H9 (cell line): ENCODE measurements at regions not wholly inside any gene's neighbourhood (a gene's known extent, or its start where the extent isn't known, plus 50 kb on each side); places are given as distances from the start of the nearest gene placed in this dataset.

Experiments
- DNase-seq: peaks from one replicate; pipeline ENCODE4 v3.0.0-alpha.2; 2017
- H2AFZ ChIP-seq: one replicate; pipeline ENCODE4 v1.6.1; 2013; ENCODE audit warnings: mild to moderate bottlenecking, low read length, control low read depth, moderate library complexity
- H2AK5ac ChIP-seq: 2 replicates; pipeline ENCODE4 v1.6.1; 2013; ENCODE audit warnings: low read length, control low read depth, mixed read lengths; ENCODE audit not compliant: insufficient read length
- H2BK120ac ChIP-seq: one replicate; pipeline ENCODE4 v1.6.1; 2013; ENCODE audit warnings: low read depth, mild to moderate bottlenecking, low read length, control low read depth, inconsistent platforms; ENCODE audit not compliant: poor library complexity, severe bottlenecking
- H2BK12ac ChIP-seq: 2 replicates; pipeline ENCODE4 v1.6.1; 2013; ENCODE audit warnings: low read length, control low read depth, mixed read lengths, low read depth; ENCODE audit not compliant: insufficient read length
- H2BK15ac ChIP-seq: 2 replicates; pipeline ENCODE4 v1.6.1; 2013; ENCODE audit warnings: low read depth, low read length, control low read depth
- H2BK20ac ChIP-seq: one replicate; pipeline ENCODE4 v1.6.1; 2013; ENCODE audit warnings: low read depth, mild to moderate bottlenecking, low read length, control low read depth, inconsistent platforms; ENCODE audit not compliant: poor library complexity, severe bottlenecking
- H2BK5ac ChIP-seq: 2 replicates; pipeline ENCODE4 v1.6.1; 2013; ENCODE audit warnings: low read length, control low read depth, mixed read lengths; ENCODE audit not compliant: insufficient read length
- H3K14ac ChIP-seq: 2 replicates; pipeline ENCODE4 v1.6.1; 2013; ENCODE audit warnings: low read length, control low read depth; ENCODE audit not compliant: insufficient read depth
- H3K18ac ChIP-seq: 2 replicates; pipeline ENCODE4 v1.6.1; 2013; ENCODE audit warnings: low read depth, mild to moderate bottlenecking, mixed read lengths, low read length, control low read depth; ENCODE audit not compliant: insufficient read length
- H3K23ac ChIP-seq: 2 replicates; pipeline ENCODE4 v1.6.1; 2013; ENCODE audit warnings: low read length, control low read depth, mixed read lengths, low read depth; ENCODE audit not compliant: insufficient read length
- H3K23me2 ChIP-seq: 2 replicates; pipeline ENCODE4 v1.6.1; 2013; ENCODE audit warnings: low read depth, mild to moderate bottlenecking, mixed read lengths, low read length, control low read depth; ENCODE audit not compliant: insufficient read length, poor library complexity, severe bottlenecking
- H3K27ac ChIP-seq: 2 replicates; pipeline ENCODE4 v1.5.1; 2013; ENCODE audit warnings: low read length, control low read depth, mixed read lengths, low read depth; ENCODE audit not compliant: insufficient read length
- H3K27me3 ChIP-seq: 2 replicates; pipeline ENCODE4 v1.6.1; 2013; ENCODE audit warnings: low read length, control low read depth, inconsistent platforms; ENCODE audit not compliant: insufficient read depth
- H3K4ac ChIP-seq: 2 replicates; pipeline ENCODE4 v1.6.1; 2013; ENCODE audit warnings: low read depth, mild to moderate bottlenecking, control low read depth, inconsistent platforms, low read length, moderate library complexity
- H3K4me1 ChIP-seq: 2 replicates; pipeline ENCODE4 v1.6.1; 2013; ENCODE audit warnings: low read length, control low read depth, inconsistent platforms; ENCODE audit not compliant: insufficient read depth
- H3K4me2 ChIP-seq: 2 replicates; pipeline ENCODE4 v1.6.1; 2013; ENCODE audit warnings: low read length, control low read depth, mixed read lengths; ENCODE audit not compliant: insufficient read length, insufficient read depth
- H3K56ac ChIP-seq: 2 replicates; pipeline ENCODE4 v1.6.1; 2013; ENCODE audit warnings: low read depth, mild to moderate bottlenecking, mixed read lengths, low read length, control low read depth; ENCODE audit not compliant: insufficient read length
- H3K79me1 ChIP-seq: 2 replicates; pipeline ENCODE4 v1.6.1; 2013; ENCODE audit warnings: low read depth, mild to moderate bottlenecking, moderate library complexity, low read length, control low read depth, inconsistent platforms; ENCODE audit not compliant: insufficient read depth, poor library complexity, severe bottlenecking
- H3K79me2 ChIP-seq: 2 replicates; pipeline ENCODE4 v1.6.1; 2013; ENCODE audit warnings: low read length, control low read depth, inconsistent platforms; ENCODE audit not compliant: insufficient read depth
- H3K9ac ChIP-seq: 2 replicates; pipeline ENCODE4 v1.6.1; 2013; ENCODE audit warnings: low read length, control low read depth, mixed read lengths; ENCODE audit not compliant: insufficient read length; ENCODE audit errors: extremely low read depth
- H3K9me3 ChIP-seq: one replicate; pipeline ENCODE4 v1.6.1; 2013; ENCODE audit warnings: low read depth, low read length, inconsistent platforms; ENCODE audit not compliant: control insufficient read depth
- H3T11ph ChIP-seq: one replicate; pipeline ENCODE4 v1.6.1; 2013; ENCODE audit warnings: mild to moderate bottlenecking, low read length, control low read depth, inconsistent platforms
- H4K20me1 ChIP-seq: one replicate; pipeline ENCODE4 v1.6.1; 2013; ENCODE audit not compliant: control insufficient read depth, insufficient read length, insufficient read depth
- H4K5ac ChIP-seq: 2 replicates; pipeline ENCODE4 v1.6.1; 2013; ENCODE audit warnings: low read depth, mild to moderate bottlenecking, mixed read lengths, low read length, control low read depth; ENCODE audit not compliant: insufficient read length
- H4K8ac ChIP-seq: replicated peaks from 2 replicates; pipeline ENCODE4 v1.6.1; 2013; ENCODE audit warnings: low read length, control low read depth, mixed read lengths, low read depth; ENCODE audit not compliant: insufficient read length
- H4K91ac ChIP-seq: 2 replicates; pipeline ENCODE4 v1.6.1; 2013; ENCODE audit warnings: low read depth, mild to moderate bottlenecking, moderate library complexity, mixed read lengths, low read length, control low read depth; ENCODE audit not compliant: insufficient read length
- H3K27ac Mint-ChIP-seq, 3 experiments: 2 replicates in 2 of 3; 3 replicates in 1 of 3; pipeline ENCODE4 v1.8.0; 2020 to 2021; ENCODE audit warnings: mixed read lengths in 3 of 3, mild to moderate bottlenecking in 1 of 3, moderate library complexity in 1 of 3
- H3K27me3 Mint-ChIP-seq: 2 replicates; pipeline ENCODE4 v1.8.0; 2021; ENCODE audit warnings: low read depth, mild to moderate bottlenecking, moderate library complexity, mixed read lengths
- H3K36me3 Mint-ChIP-seq, 3 experiments: 2 replicates in 2 of 3; 3 replicates in 1 of 3; pipeline ENCODE4 v1.8.0; 2020 to 2021; ENCODE audit warnings: low read depth in 3 of 3, mixed read lengths in 3 of 3; ENCODE audit not compliant: insufficient read depth in 1 of 3
- H3K4me1 Mint-ChIP-seq, 2 experiments: 2 replicates each; pipeline ENCODE4 v1.8.0; 2020; ENCODE audit warnings: mixed read lengths in 2 of 2
- H3K4me3 Mint-ChIP-seq, 2 experiments: 2 replicates in 1 of 2; 3 replicates in 1 of 2; pipeline ENCODE4 v1.8.0; 2020 to 2021; ENCODE audit warnings: mild to moderate bottlenecking in 2 of 2, mixed read lengths in 2 of 2, moderate library complexity in 1 of 2
- H3K9me3 Mint-ChIP-seq, 2 experiments: 2 replicates in 1 of 2; 3 replicates in 1 of 2; pipeline ENCODE4 v1.8.0; 2020; ENCODE audit warnings: mild to moderate bottlenecking in 2 of 2, mixed read lengths in 2 of 2, moderate library complexity in 1 of 2
- CTCF ChIP-seq: fragments of 200-600 bp; sonication (generic); conservative IDR thresholded peaks from 3 replicates; pipeline ENCODE4 v1.8.0; 2021; ENCODE audit warnings: antibody characterized with exemption, mild to moderate bottlenecking
- WGBS: extraction: QIAGEN DNeasy Blood & Tissue Kit; methylation state at CpG from one replicate; pipeline ENCODE4 v1.1.7; 2013; ENCODE audit warnings: missing lambda C conversion rate, low lambda C conversion rate, mixed read lengths; ENCODE audit not compliant: insufficient read length; ENCODE audit errors: extremely low coverage; 5-methylcytosine and 5-hydroxymethylcytosine counted together

DNA sequence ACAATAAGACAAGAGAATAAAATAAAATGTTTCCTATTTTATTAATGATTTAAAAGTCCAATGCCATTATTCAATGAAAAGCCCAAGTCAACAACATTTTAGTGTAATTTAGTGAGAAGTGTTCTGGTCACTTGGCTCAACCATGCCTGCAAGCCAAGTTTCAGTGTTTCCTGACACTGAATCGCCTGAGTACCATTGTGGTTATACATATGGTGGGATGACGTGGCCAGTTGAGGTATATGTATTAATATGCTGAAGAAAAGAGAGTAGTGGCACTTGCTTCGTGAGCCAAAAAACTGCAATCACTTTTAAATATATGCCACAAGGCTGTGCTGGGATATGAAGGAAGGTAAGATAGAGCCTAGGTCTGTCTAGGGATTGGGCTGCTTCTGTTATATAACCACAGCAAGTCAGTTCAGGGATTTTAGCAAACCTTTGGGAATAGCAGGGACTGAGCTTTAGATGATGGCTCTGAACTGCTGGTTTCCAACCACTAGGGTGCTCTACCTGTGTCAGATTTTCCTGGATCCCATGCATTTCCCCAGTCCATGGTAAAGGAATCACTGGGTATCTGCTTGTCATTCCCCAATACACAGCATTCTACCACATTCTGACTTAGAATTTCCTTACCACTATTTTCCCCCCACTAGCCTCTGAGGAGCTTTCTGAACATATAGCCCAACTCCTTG, 214.0 kb upstream of the PRPS1L1 start:
- H3K79me1 ChIP-seq, result no peaks in the 10 kb centered on the region
- no peak overlapping the region for H3K14ac ChIP-seq
- no peak overlapping the region for H4K5ac ChIP-seq
- no peaks in the 10 kb centered on the region for H3K23me2 ChIP-seq
- H2BK20ac ChIP-seq, result no peak overlapping the region
- H2BK12ac ChIP-seq, result no peak overlapping the region
- H4K91ac ChIP-seq, result no peak overlapping the region
- H3K9me3 ChIP-seq, result no peaks in the 10 kb centered on the region
- H3K4me1 ChIP-seq, result no peaks in the 10 kb centered on the region
- no peaks in the 10 kb centered on the region for H3K36me3 Mint-ChIP-seq
- peak; percentile 30 for DNase-seq
- H3K4me2 ChIP-seq, result no peak overlapping the region
- no peak overlapping the region for H3K9ac ChIP-seq
- no CpG with 5 or more reads among the region's 3 CpGs for WGBS
- H3K27ac Mint-ChIP-seq, result no peak overlapping the region
- no peak overlapping the region for H3K4me3 Mint-ChIP-seq
- H2BK120ac ChIP-seq, result no peak overlapping the region
- H4K8ac ChIP-seq, result no peak overlapping the region
- TF ChIP-seq CTCF, result peak; percentile 60; the same call in 2 of the 3 replicates
- no peak overlapping the region for H2AFZ ChIP-seq
- no peak overlapping the region for H3K56ac ChIP-seq
- peaks cover 1% of the 10 kb centered on the region; the same call in 1 of the 2 replicates for H3K27me3 Mint-ChIP-seq
- H3K4me1 Mint-ChIP-seq, result peaks cover 0 to 4% of the 10 kb centered on the region in 2 experiments; a peak in 2 of 4 replicates
- H2AK5ac ChIP-seq, result no peak overlapping the region
- H3K18ac ChIP-seq, result no peak overlapping the region
- H3K4ac ChIP-seq, result no peak overlapping the region
- H3K27ac ChIP-seq, result no peak overlapping the region
- no peak overlapping the region for H3T11ph ChIP-seq
- H3K23ac ChIP-seq, result no peak overlapping the region
- H3K79me2 ChIP-seq, result no peaks in the 10 kb centered on the region
- H4K20me1 ChIP-seq, result no peaks in the 10 kb centered on the region
- H3K27me3 ChIP-seq, result no peaks in the 10 kb centered on the region
- no peak overlapping the region for H2BK5ac ChIP-seq
- no peaks in the 10 kb centered on the region for H3K9me3 Mint-ChIP-seq
- H2BK15ac ChIP-seq, result no peak overlapping the region
